ENCODE measurements at regions not wholly inside any gene's neighbourhood (a gene's known extent, or its start where the extent isn't known, plus 50 kb on each side); places are given as distances from the start of the nearest gene placed in this dataset.

- Histone ChIP-seq H3K4me1 (no peaks in the 10 kb centered on the region), H3K27me3 (ENCODE audit: insufficient read depth in 3 of 3, low read length in 2 of 3) (no peaks in the 10 kb centered on the region), H3K27ac (no peak overlapping the region), H3K4me3 (no peak overlapping the region), H3K9me3 (no peaks in the 10 kb centered on the region), H3K36me3 (ENCODE audit: insufficient read depth in 1 of 2, low read depth in 1 of 2) (no peaks in the 10 kb centered on the region)
- intact Hi-C loops (cut with DNase I): no loop called here
- TF ChIP-seq, protein P1, sequence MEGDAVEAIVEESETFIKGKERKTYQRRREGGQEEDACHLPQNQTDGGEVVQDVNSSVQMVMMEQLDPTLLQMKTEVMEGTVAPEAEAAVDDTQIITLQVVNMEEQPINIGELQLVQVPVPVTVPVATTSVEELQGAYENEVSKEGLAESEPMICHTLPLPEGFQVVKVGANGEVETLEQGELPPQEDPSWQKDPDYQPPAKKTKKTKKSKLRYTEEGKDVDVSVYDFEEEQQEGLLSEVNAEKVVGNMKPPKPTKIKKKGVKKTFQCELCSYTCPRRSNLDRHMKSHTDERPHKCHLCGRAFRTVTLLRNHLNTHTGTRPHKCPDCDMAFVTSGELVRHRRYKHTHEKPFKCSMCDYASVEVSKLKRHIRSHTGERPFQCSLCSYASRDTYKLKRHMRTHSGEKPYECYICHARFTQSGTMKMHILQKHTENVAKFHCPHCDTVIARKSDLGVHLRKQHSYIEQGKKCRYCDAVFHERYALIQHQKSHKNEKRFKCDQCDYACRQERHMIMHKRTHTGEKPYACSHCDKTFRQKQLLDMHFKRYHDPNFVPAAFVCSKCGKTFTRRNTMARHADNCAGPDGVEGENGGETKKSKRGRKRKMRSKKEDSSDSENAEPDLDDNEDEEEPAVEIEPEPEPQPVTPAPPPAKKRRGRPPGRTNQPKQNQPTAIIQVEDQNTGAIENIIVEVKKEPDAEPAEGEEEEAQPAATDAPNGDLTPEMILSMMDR (IDR thresholded peaks at IDR 0.05): no peak
- ATAC-seq: no peak
- DNase-seq: no peak
- 71 to 82% (median 79%) methylated on average over 2 of the region's 2 CpGs for WGBS, 3 donors
These were observed 325.9 kb upstream of the ADAMTS5 start for GRCh38 chr21:27292783-27293182.

DNA sequence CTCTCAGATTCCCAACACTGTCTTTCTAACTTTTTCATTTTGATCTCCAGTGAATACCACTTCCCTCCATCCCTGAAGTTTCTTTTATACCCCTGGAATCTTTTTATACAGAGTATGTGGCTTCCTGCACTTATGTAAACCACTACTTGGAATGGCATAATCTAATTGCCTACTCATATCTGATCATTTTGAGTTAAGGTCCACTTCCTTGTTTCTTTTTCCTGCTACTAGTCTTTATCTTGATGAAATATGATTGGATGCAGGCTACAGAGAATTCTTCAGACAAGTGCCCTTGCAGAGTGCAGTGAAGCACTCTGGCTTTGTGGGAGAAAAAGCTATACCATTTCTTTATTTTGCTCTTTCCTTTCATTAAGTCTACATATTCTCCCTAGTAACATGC, 325.3 kb upstream of the ADAMTS5 start:
- Histone ChIP-seq H3K4me3 (no peak overlapping the region), H3K36me3 (ENCODE audit: insufficient read depth in 1 of 2, low read depth in 1 of 2) (no peaks in the 10 kb centered on the region), H3K27ac (no peak overlapping the region), H3K9me3 (no peaks in the 10 kb centered on the region), H3K27me3 (ENCODE audit: insufficient read depth in 3 of 3, low read length in 2 of 3) (no peaks in the 10 kb centered on the region), H3K4me1 (no peaks in the 10 kb centered on the region)
- intact Hi-C loops (cut with DNase I): no loop called here
- DNase-seq (no peak), ATAC-seq (no peak)
- TF ChIP-seq, protein P1 (IDR thresholded peaks at IDR 0.05): no peak

- 87 to 95% (median 89%) methylated on average over 1 of the region's 1 CpG for WGBS, 3 donors
- H3K9me3 ChIP-seq: no peaks in the 10 kb centered on the region
- no peaks in the 10 kb centered on the region for H3K36me3 ChIP-seq (ENCODE audit: insufficient read depth in 1 of 2, low read depth in 1 of 2)
- H3K27me3 ChIP-seq (ENCODE audit: insufficient read depth in 3 of 3, low read length in 2 of 3): no peaks in the 10 kb centered on the region
- H3K4me3 ChIP-seq: no peak overlapping the region
- ATAC-seq: no peak
- intact Hi-C loops (cut with DNase I): no loop called here
- H3K27ac ChIP-seq: no peak overlapping the region
- no peak for DNase-seq
- no peaks in the 10 kb centered on the region for H3K4me1 ChIP-seq
- TF ChIP-seq, protein P1 (IDR thresholded peaks at IDR 0.05): no peak
These were observed 324.1 kb upstream of the ADAMTS5 start for GRCh38 chr21:27291006-27291405.

- Histone ChIP-seq H3K27me3 (ENCODE audit: insufficient read depth in 3 of 3, low read length in 2 of 3) (no peaks in the 10 kb centered on the region), H3K27ac (no peak overlapping the region), H3K4me1 (no peaks in the 10 kb centered on the region), H3K36me3 (ENCODE audit: insufficient read depth in 1 of 2, low read depth in 1 of 2) (no peaks in the 10 kb centered on the region), H3K9me3 (no peaks in the 10 kb centered on the region), H3K4me3 (no peak overlapping the region)
- ATAC-seq: no peak
- intact Hi-C loops (cut with DNase I): no loop called here
- TF ChIP-seq, protein P1 (IDR thresholded peaks at IDR 0.05): no peak
- WGBS, 3 donors: 50 to 56% (median 55%) methylated on average over 3 of the region's 3 CpGs
- no peak for DNase-seq
These were observed 323.1 kb upstream of the ADAMTS5 start for GRCh38 chr21:27290028-27290427.

- no peak for ATAC-seq
These were observed 319.9 kb upstream of the ADAMTS5 start for GRCh38 chr21:27286760-27287159.

More at GRCh38 chr21:27286760-27287159, 319.9 kb upstream of the ADAMTS5 start:
- Histone ChIP-seq H3K4me1 (no peaks in the 10 kb centered on the region), H3K9me3 (no peaks in the 10 kb centered on the region), H3K36me3 (ENCODE audit: insufficient read depth in 1 of 2, low read depth in 1 of 2) (no peaks in the 10 kb centered on the region), H3K27me3 (ENCODE audit: insufficient read depth in 3 of 3, low read length in 2 of 3) (no peaks in the 10 kb centered on the region), H3K27ac (no peak overlapping the region), H3K4me3 (no peak overlapping the region)
- intact Hi-C loops (cut with DNase I): no loop called here
- no peak for DNase-seq
- TF ChIP-seq, protein P1 (IDR thresholded peaks at IDR 0.05): no peak

Data from psoas muscle (tissue), 7 donors.